HEK293 (cell line): ENCODE measurements at regions not wholly inside any gene's neighbourhood (a gene's known extent, or its start where the extent isn't known, plus 50 kb on each side); places are given as distances from the start of the nearest gene placed in this dataset.

Source experiments
- CTCF ChIP-seq: fragments of 450-650 bp; formaldehyde crosslinking; IDR thresholded peaks from 2 replicates; pipeline ENCODE4 v1.5.1; 2016; ENCODE audit warnings: missing biosample characterization, missing genetic modification characterization
- HOXA7 ChIP-seq: sonication (generic); formaldehyde crosslinking; IDR thresholded peaks from 2 replicates; pipeline ENCODE4 v1.8.1; 2022; ENCODE audit warnings: missing genetic modification reagents, borderline replicate concordance
- TRIM28 ChIP-seq: IDR thresholded peaks from 2 replicates; pipeline ENCODE4 v1.6.1; 2011; ENCODE audit warnings: low read length, control low read depth, borderline replicate concordance
- ZBTB21 ChIP-seq: fragments of 450-650 bp; formaldehyde crosslinking; IDR thresholded peaks from 2 replicates; pipeline ENCODE4 v1.5.1; 2017; ENCODE audit warnings: missing biosample characterization, missing genetic modification characterization
- ZBTB44 ChIP-seq: fragments of 450-650 bp; IDR thresholded peaks from 2 replicates; pipeline ENCODE4 v1.5.1; 2018; ENCODE audit warnings: missing biosample characterization, mild to moderate bottlenecking, missing genetic modification characterization
- ZNF174 ChIP-seq: fragments of 450-650 bp; formaldehyde crosslinking; IDR thresholded peaks from 2 replicates; pipeline ENCODE4 v1.5.0; 2017; ENCODE audit warnings: missing biosample characterization, mild to moderate bottlenecking, missing genetic modification characterization
- ZNF423 ChIP-seq: fragments of 450-650 bp; formaldehyde crosslinking; IDR thresholded peaks from 2 replicates; pipeline ENCODE4 v1.5.1; 2016; ENCODE audit warnings: missing biosample characterization, missing genetic modification characterization
- ZNF707 ChIP-seq: fragments of 450-650 bp; formaldehyde crosslinking; IDR thresholded peaks from 2 replicates; pipeline ENCODE4 v1.5.1; 2016; ENCODE audit warnings: missing biosample characterization, missing genetic modification characterization
- ZSCAN18 ChIP-seq: fragments of 450-650 bp; formaldehyde crosslinking; IDR thresholded peaks from 2 replicates; pipeline ENCODE4 v1.5.1; 2016; ENCODE audit warnings: missing biosample characterization, missing genetic modification characterization

GRCh38 chr5:111830333-111830732, 73.3 kb upstream of the NREP start:
- TF ChIP-seq HOXA7 (CRISPR knock-in tag) = no peak
- TF ChIP-seq ZNF423 = no peak
- no peak for TF ChIP-seq ZSCAN18 (tag by site-specific recombination)
- TF ChIP-seq ZBTB21 = no peak
- TF ChIP-seq CTCF = no peak
- no peak for TF ChIP-seq ZNF174
- no peak for TF ChIP-seq TRIM28
- TF ChIP-seq ZBTB44 = no peak
- no peak for TF ChIP-seq ZNF707 (tag by site-specific recombination)
